Endothelial cell of umbilical vein (primary cell): ENCODE measurements at regions not wholly inside any gene's neighbourhood (a gene's known extent, or its start where the extent isn't known, plus 50 kb on each side); places are given as distances from the start of the nearest gene placed in this dataset.

ENCODE experiments used
- BruUV-seq: library from RNA; stranded (reverse); fragments of 400-500 nt; replicated peaks from 2 replicates; lab custom pipeline; 2021; lab: Mats Ljungman, UMichigan
- CTCF ChIA-PET: fragments of 300-600, 350-600 bp; sonication (Branson Sonifier 250); formaldehyde crosslinking; loops from one replicate; lab custom pipeline; 2021; ENCODE audit warnings: antibody characterized with exemption, inconsistent platforms; lab: Charles Lee
- POLR2A ChIA-PET: fragments of 300-600, 350-600 bp; sonication (Branson Sonifier 250); formaldehyde crosslinking; loops from one replicate; lab custom pipeline; 2021; ENCODE audit warnings: antibody characterized with exemption, inconsistent platforms; lab: Charles Lee
- DNase-seq: peaks from one replicate; pipeline ENCODE4 v3.0.0-alpha.2; 2011; ENCODE audit warnings: low read depth, low spot score
- FAIRE-seq: peaks from 2 replicates; lab custom pipeline; 2011; peaks lifted over from hg19 to GRCh38; lab: Jason Lieb, UNC
- H2AFZ ChIP-seq: 2 replicates; pipeline ENCODE4 v1.6.0; 2012; ENCODE audit warnings: low read depth, low read length, control low read depth, inconsistent platforms
- H3K27ac ChIP-seq: 2 replicates; pipeline ENCODE4 v1.5.1; 2011; ENCODE audit warnings: low read depth, mild to moderate bottlenecking, control low read depth, low read length, moderate library complexity; ENCODE audit not compliant: insufficient read depth
- H3K27me3 ChIP-seq, 2 experiments: 2 replicates each; pipeline versions ENCODE4 v1.6.0 to v1.6.1; 2011; ENCODE audit warnings: low read length in 2 of 2, mixed read lengths in 1 of 2; ENCODE audit not compliant: control insufficient read depth in 2 of 2, insufficient read depth in 2 of 2
- H3K36me3 ChIP-seq, 2 experiments: 2 replicates in 1 of 2; 3 replicates in 1 of 2; pipeline ENCODE4 v1.5.1; 2011; ENCODE audit warnings: low read length in 2 of 2, mild to moderate bottlenecking in 1 of 2, moderate library complexity in 1 of 2; ENCODE audit not compliant: control insufficient read depth in 2 of 2, insufficient read depth in 2 of 2; ENCODE audit errors: extremely low read depth in 1 of 2
- H3K4me1 ChIP-seq: 3 replicates; pipeline ENCODE4 v1.5.1; 2011; ENCODE audit warnings: mild to moderate bottlenecking, low read length; ENCODE audit not compliant: control insufficient read depth, insufficient read depth; ENCODE audit errors: extremely low read depth
- H3K4me2 ChIP-seq: 2 replicates; pipeline ENCODE4 v1.6.1; 2011; ENCODE audit warnings: low read length, control low read depth, mixed read lengths; ENCODE audit not compliant: insufficient read depth
- H3K4me3 ChIP-seq, 3 experiments: fragments of 200-600 bp in 1 of 3; sonication (generic), shearing (Covaris generic) in 1 of 3; replicated peaks in 1 of 3; 2 replicates each; pipeline ENCODE4 v1.5.1; 2011 to 2016; ENCODE audit warnings: control low read depth in 3 of 3, low read length in 3 of 3, mild to moderate bottlenecking in 2 of 3, inconsistent platforms in 1 of 3, low read depth in 1 of 3, moderate library complexity in 1 of 3; ENCODE audit not compliant: insufficient read depth in 1 of 3
- H3K79me2 ChIP-seq: 2 replicates; pipeline ENCODE4 v1.6.0; 2012; ENCODE audit warnings: low read length, inconsistent platforms; ENCODE audit not compliant: control insufficient read depth, insufficient read depth
- H3K9ac ChIP-seq: replicated peaks from 2 replicates; pipeline ENCODE3; 2011; ENCODE audit warnings: low read length, control low read depth; ENCODE audit not compliant: insufficient read depth; ENCODE audit errors: extremely low read depth
- H3K9me1 ChIP-seq: replicated peaks from 3 replicates; pipeline ENCODE4 v1.6.0; 2011; ENCODE audit warnings: mild to moderate bottlenecking, low read length; ENCODE audit not compliant: control insufficient read depth, insufficient read depth; ENCODE audit errors: extremely low read depth
- H3K9me3 ChIP-seq: replicated peaks from 2 replicates; pipeline ENCODE4 v1.5.1; 2012; ENCODE audit warnings: low read length, inconsistent platforms; ENCODE audit not compliant: control insufficient read depth, insufficient read depth
- H4K20me1 ChIP-seq: replicated peaks from 2 replicates; pipeline ENCODE3; 2011; ENCODE audit warnings: mild to moderate bottlenecking, low read length; ENCODE audit not compliant: control insufficient read depth, insufficient read depth; ENCODE audit errors: extremely low read depth
- EZH2 ChIP-seq: IDR thresholded peaks from 2 replicates; pipeline ENCODE4 v1.6.1; 2012; ENCODE audit warnings: borderline replicate concordance, low read depth, mild to moderate bottlenecking, moderate library complexity, low read length, inconsistent platforms; ENCODE audit not compliant: severe bottlenecking
- FOS ChIP-seq: IDR thresholded peaks from 2 replicates; pipeline ENCODE4 v1.6.1; 2011; ENCODE audit warnings: mild to moderate bottlenecking, low read length, moderate library complexity, borderline replicate concordance; ENCODE audit not compliant: insufficient read depth
- GATA2 ChIP-seq: IDR thresholded peaks from 2 replicates; pipeline ENCODE4 v1.7.0; 2011; ENCODE audit warnings: low read depth, mild to moderate bottlenecking, moderate library complexity, mixed read lengths, low read length; ENCODE audit not compliant: insufficient read length, insufficient read depth
- JUN ChIP-seq: IDR thresholded peaks from 2 replicates; pipeline ENCODE4 v1.6.1; 2011; ENCODE audit warnings: borderline replicate concordance, low read depth; ENCODE audit not compliant: insufficient read length, insufficient read depth
- MAX ChIP-seq: IDR thresholded peaks from 2 replicates; pipeline ENCODE4 v1.6.1; 2011; ENCODE audit not compliant: insufficient read depth, insufficient read length
- MYC ChIP-seq: IDR thresholded peaks from one replicate; pipeline ENCODE4 v1.6.1; 2011; ENCODE audit warnings: mild to moderate bottlenecking, low read depth, low read length
- POLR2A ChIP-seq: IDR thresholded peaks from 2 replicates; pipeline ENCODE4 v1.6.1; 2012; ENCODE audit warnings: low read depth, mild to moderate bottlenecking, control low read depth, low read length
- POLR2AphosphoS5 ChIP-seq: IDR thresholded peaks from 2 replicates; pipeline ENCODE4 v1.6.1; 2012; ENCODE audit warnings: low read depth, mild to moderate bottlenecking, control low read depth, low read length, moderate library complexity; ENCODE audit not compliant: insufficient read depth
- dilution Hi-C: fragments of 300-500 bp; cut with MboI; formaldehyde crosslinking; loops from one replicate; pipeline ENCODE4 v1.15.0; 2019; ENCODE audit warnings: low sequenced_read_pairs; ENCODE audit not compliant: extremely low pct_ligation_motif_present
- intact Hi-C: fragments of 100-400 bp; cut with micrococcal nuclease; formaldehyde crosslinking; loops from one replicate; pipeline ENCODE4 v1.10.0; 2022
- TF ChIP-seq, protein P1 (sequence below), 2 donors: IDR thresholded peaks; 1 replicate in 1 of 2; 2 replicates in 1 of 2; pipeline ENCODE4 v1.5.1; 2011; ENCODE audit warnings: low read length in 2 of 2, mild to moderate bottlenecking in 2 of 2, moderate library complexity in 2 of 2, control low read depth in 1 of 2, inconsistent platforms in 1 of 2, low read depth in 1 of 2; ENCODE audit not compliant: insufficient read depth in 1 of 2; ENCODE audit errors: extremely low read depth in 1 of 2

DNA sequence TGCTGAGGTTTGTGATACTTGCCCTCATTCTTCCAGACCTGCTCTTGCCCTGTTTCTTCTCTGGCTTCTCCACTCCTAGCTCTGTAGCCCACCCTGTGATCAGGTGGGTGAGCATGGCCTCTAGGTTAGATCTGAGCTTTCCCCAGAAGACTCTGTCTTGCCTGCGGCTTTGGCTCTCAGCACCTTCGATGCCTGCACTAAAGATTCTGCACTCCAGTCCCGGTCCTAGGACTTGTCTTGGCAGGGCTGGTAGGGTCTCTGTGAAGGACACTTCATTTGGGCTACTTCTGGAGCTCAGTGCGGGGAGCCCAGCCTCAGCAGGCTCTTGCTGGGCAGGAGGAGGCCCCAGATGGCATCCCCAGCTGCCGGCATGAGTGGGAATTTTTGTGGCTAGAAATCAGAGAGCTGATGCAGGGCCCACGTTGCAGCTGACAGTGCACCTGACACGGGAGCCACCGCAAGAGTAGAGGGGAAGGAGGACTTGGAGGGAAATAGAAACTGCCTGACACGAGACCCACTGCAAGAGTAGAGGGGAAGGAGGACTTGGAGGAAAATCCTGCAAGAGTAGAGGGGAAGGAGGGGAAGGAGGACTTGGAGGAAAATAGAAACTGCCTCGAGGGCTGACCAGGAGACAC lies 226.9 kb upstream of the B3GAT1 start:
- Histone ChIP-seq H2AFZ (no peak overlapping the region), H3K9ac (no peak overlapping the region), H3K4me1 (no peaks in the 10 kb centered on the region), H3K27me3 (no peaks in the 10 kb centered on the region), H3K4me2 (no peak overlapping the region), H3K27ac (no peak overlapping the region), H3K36me3 (no peaks in the 10 kb centered on the region), H3K9me1 (no peaks in the 10 kb centered on the region), H3K9me3 (no peaks in the 10 kb centered on the region), H3K4me3 (no peak overlapping the region), H3K79me2 (no peaks in the 10 kb centered on the region), H4K20me1 (no peaks in the 10 kb centered on the region)
- ChIA-PET CTCF (no interaction called here), POLR2A (no interaction called here)
- BruUV-seq: no TSS peak
- dilution Hi-C loops (no loop called here), intact Hi-C loops (no loop called here)
- FAIRE-seq (no peak), DNase-seq (no peak)
- no peak for TF ChIP-seq MAX
- TF ChIP-seq POLR2A: no peak
- TF ChIP-seq, protein P1, sequence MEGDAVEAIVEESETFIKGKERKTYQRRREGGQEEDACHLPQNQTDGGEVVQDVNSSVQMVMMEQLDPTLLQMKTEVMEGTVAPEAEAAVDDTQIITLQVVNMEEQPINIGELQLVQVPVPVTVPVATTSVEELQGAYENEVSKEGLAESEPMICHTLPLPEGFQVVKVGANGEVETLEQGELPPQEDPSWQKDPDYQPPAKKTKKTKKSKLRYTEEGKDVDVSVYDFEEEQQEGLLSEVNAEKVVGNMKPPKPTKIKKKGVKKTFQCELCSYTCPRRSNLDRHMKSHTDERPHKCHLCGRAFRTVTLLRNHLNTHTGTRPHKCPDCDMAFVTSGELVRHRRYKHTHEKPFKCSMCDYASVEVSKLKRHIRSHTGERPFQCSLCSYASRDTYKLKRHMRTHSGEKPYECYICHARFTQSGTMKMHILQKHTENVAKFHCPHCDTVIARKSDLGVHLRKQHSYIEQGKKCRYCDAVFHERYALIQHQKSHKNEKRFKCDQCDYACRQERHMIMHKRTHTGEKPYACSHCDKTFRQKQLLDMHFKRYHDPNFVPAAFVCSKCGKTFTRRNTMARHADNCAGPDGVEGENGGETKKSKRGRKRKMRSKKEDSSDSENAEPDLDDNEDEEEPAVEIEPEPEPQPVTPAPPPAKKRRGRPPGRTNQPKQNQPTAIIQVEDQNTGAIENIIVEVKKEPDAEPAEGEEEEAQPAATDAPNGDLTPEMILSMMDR (IDR thresholded peaks at IDR 0.05; ENCODE audit: extremely low read depth in 1 of 2, insufficient read depth in 1 of 2, low read depth in 1 of 2, low read length in 2 of 2): no peak
- TF ChIP-seq GATA2: no peak
- TF ChIP-seq EZH2: no peak
- TF ChIP-seq JUN: no peak
- TF ChIP-seq MYC: no peak
- no peak for TF ChIP-seq POLR2AphosphoS5
- no peak for TF ChIP-seq FOS
